Renal cortical epithelial cell (primary cell): ENCODE measurements at regions not wholly inside any gene's neighbourhood (a gene's known extent, or its start where the extent isn't known, plus 50 kb on each side); places are given as distances from the start of the nearest gene placed in this dataset.
A peak's percentile ranks its signal among the peaks of the same experiment; 100 is the strongest.
"Not testable (repeated sequence)": the region's sequence is repeated elsewhere in the genome, so short reads cannot be mapped to it uniquely, and the experiment has no call there.

ENCODE experiments used
- DNase-seq: peaks from one replicate; pipeline ENCODE4 v3.0.0-alpha.2; 2011; ENCODE audit warnings: low read depth

- DNase-seq = no peak
Measured at GRCh38 chr1:94362466-94363058, 55.6 kb upstream of the ABCD3 start.

- DNase-seq = peak; percentile 16
Measured at GRCh38 chr1:94358630-94359599, 59.3 kb upstream of the ABCD3 start.

GRCh38 chr1:94357661-94358060 is 60.5 kb upstream of the ABCD3 start:
- DNase-seq = no peak

GRCh38 chr1:94355485-94355980 is 62.7 kb upstream of the ABCD3 start:
- DNase-seq = no peak

- no peak for DNase-seq
Measured at GRCh38 chr1:94351481-94351880, 66.7 kb upstream of the ABCD3 start.

GRCh38 chr1:94350350-94350924 is 67.8 kb upstream of the ABCD3 start:
- DNase-seq = no peak

GRCh38 chr1:94349853-94350252 is 68.3 kb upstream of the ABCD3 start:
- no peak for DNase-seq

- DNase-seq = not testable (repeated sequence)
Measured at GRCh38 chr1:94348386-94348785, 69.8 kb upstream of the ABCD3 start.

GRCh38 chr1:94345148-94345721 is 73.0 kb upstream of the ABCD3 start:
- no peak for DNase-seq

- no peak for DNase-seq
Measured at GRCh38 chr1:94342416-94342815, 75.8 kb upstream of the ABCD3 start.

GRCh38 chr1:94339206-94339927 is 78.8 kb upstream of the ABCD3 start:
- DNase-seq = no peak

GRCh38 chr1:94336991-94337390 is 81.2 kb upstream of the ABCD3 start:
- DNase-seq = no peak

GRCh38 chr1:94335950-94336349 is 82.2 kb upstream of the ABCD3 start:
- DNase-seq = peak; percentile 95

GRCh38 chr1:94335447-94335846 is 82.7 kb upstream of the ABCD3 start:
- DNase-seq = no peak

- peak; percentile 23 for DNase-seq
Measured at GRCh38 chr1:94334764-94335163, 83.4 kb upstream of the ABCD3 start.

- DNase-seq = peak; percentile 77
Measured at GRCh38 chr1:94332952-94333351, 85.2 kb upstream of the ABCD3 start.

GRCh38 chr1:94332516-94332915 is 85.7 kb upstream of the ABCD3 start:
- no peak for DNase-seq

- peak; percentile 76 for DNase-seq
Measured at GRCh38 chr1:94329986-94330385, 88.2 kb upstream of the ABCD3 start.

GRCh38 chr1:94329276-94329675 is 88.9 kb upstream of the ABCD3 start:
- DNase-seq = no peak

- DNase-seq = peak; percentile 71
Measured at GRCh38 chr1:94327001-94327690, 89.8 kb upstream of the ARHGAP29 start.

GRCh38 chr1:94326329-94326728 is 88.9 kb upstream of the ARHGAP29 start:
- no peak for DNase-seq
